Tongue (tissue), 1 donor: ENCODE measurements at regions not wholly inside any gene's neighbourhood (a gene's known extent, or its start where the extent isn't known, plus 50 kb on each side); places are given as distances from the start of the nearest gene placed in this dataset.
"Not testable (repeated sequence)": the region's sequence is repeated elsewhere in the genome, so short reads cannot be mapped to it uniquely, and the experiment has no call there.

Source experiments
- DNase-seq: peaks from one replicate; pipeline ENCODE4 v3.0.0-alpha.2; 2015

DNA sequence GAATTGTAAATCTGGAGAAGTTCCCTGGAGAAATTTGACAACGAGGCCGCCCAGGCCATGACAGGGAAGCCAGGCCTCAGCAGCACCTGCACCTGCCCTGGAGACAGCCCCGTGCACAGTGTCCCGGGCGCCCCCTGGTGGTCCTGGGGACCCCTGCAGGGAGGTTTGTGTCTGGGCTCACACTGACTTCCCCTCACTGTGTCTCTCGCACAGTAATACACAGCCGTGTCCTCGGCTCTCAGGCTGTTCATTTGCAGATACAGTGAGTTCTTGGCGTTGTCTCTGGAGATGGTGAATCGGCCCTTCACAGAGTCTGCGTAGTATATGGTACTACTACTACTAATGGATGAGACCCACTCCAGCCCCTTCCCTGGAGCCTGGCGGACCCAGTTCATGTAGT, 1201.6 kb downstream of the TMEM121 start:
- DNase-seq: not testable (repeated sequence)

DNA sequence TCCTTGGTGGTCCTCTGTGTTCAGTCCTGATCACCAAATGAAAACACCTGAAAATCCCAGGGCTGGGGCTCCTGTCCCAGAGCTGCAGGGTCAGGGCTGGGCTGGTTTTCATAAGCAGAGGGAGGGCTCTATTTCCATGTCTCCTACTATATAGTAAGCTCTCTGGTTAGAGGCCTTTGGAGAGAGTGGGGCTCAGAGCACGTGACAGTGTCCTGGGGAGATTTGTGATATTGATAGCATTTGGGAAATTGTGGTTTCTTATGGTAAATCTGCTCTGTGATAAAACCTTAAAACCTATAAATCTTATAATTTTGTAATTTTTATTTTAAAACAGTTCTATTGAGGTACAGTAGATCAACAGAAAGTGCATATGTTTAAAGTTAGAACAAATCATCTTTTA, 1202.2 kb downstream of the TMEM121 start:
- no peak for DNase-seq

DNA sequence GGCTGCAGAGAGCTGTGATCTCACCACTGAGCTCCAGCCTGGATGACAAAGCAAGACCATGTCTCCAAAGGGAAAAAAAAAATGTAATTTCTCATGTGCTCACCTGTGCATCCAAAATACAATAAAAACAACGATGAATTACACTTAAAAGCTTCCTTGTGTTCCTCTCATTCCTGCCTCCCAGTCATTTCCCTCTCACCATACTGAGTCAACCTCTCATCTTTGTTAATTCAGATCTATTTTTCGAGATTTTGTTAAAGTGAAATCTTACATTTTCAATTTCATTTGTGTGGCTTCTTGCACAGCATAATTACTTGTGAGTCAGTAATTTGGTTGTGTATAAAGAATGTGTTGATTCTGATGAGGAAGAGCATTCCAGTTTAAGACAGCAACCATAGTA, 1203.2 kb downstream of the TMEM121 start:
- DNase-seq: no peak

DNA sequence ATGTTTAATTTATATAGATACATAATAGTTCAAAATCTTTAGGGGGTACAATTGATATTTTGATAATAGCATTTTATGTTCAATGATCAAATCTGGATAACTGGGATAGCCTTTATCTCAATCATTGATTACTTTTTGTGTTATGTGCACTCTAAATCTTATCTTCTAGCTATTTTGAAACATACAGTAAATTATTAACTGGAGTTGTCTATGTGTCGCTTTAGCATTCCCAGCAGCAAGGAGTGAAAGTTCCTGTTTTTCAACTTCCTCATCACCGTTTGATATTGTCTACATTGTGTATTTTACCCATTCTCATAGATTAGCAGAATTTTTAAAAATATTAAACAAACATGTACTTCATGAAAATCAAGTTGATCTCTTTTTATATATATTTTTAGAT, 1207.4 kb downstream of the TMEM121 start:
- no peak for DNase-seq

DNA sequence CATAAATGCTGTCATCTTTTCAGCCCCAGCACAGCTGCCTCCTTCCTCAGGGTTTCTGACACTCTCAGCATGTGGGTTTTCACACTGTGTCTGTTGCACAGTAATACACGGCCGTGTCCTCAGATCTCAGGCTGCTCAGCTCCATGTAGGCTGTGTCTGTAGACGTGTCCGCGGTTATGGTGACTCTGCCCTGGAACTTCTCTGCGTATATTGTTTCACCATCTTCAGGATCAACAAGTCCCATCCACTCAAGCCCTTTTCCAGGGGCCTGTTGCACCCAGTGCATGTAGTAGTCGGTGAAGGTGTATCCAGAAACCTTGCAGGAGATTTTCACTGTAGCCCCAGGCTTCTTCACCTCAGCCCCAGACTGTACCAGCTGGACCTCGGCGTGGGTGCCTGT, 1210.6 kb downstream of the TMEM121 start:
- DNase-seq: no peak

DNA sequence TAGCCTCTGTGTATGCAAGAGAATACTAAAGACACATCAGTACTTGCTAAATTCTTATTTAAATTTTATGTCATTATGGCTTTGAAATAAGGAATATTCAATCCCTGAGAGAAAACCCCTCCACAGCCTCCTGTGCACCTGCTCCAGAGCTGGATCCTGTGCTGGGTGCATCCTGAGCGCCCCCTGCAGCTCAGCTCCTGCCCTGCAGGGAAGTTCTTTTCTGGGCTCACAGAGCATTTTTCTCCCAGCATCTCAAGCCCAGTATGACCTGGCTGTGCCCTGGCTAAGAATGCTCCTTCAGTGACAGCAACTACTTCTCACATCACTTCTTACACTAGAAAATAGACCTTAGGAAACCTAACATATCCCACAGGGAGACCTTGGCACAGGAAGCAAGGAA, 1211.7 kb downstream of the TMEM121 start:
- no peak for DNase-seq

- not testable (repeated sequence) for DNase-seq
Measured at GRCh38 chr14:106738598-106739258, 1212.3 kb downstream of the TMEM121 start.

- DNase-seq: not testable (repeated sequence)
Measured at GRCh38 chr14:106741086-106741827, 1214.9 kb downstream of the TMEM121 start.

DNA sequence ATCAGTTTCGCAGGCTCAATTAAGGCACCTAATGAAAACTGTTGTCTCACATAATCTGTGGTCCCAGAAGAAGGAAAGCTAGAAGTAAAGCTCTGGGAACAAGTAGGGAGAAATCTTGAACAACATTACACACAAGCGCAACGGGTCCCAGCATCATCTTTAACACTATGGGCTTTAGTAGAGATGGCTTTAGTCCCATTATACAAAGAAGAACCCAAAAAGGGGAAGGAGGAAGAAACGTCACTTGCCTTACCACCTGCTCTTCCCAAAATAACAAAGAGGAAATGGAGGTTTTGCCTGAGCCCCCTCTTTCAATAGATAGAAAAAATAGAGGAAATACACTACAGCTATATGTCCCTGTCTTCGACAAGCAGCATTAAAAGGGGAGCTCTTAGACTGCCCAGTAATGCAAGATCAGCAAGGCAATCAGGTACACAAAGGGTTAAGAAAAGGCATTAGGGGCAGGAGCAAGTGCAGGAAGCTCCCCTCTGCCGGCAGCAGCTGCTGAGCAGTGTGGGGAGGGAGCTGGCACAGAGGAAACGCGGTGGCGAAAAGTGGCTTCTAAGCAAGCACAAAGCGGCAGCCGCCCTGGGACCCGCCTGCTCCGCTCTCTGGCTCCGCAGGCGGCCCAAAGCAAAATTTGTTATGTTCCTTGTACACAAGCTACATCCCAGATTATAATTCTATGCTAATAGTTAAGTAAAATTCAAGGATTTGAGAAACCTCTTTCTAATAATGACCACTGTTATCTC, 1218.8 kb downstream of the TMEM121 start:
- DNase-seq: not testable (repeated sequence)

GRCh38 chr14:106750089-106750488, 1223.7 kb downstream of the TMEM121 start:
- not testable (repeated sequence) for DNase-seq

DNA sequence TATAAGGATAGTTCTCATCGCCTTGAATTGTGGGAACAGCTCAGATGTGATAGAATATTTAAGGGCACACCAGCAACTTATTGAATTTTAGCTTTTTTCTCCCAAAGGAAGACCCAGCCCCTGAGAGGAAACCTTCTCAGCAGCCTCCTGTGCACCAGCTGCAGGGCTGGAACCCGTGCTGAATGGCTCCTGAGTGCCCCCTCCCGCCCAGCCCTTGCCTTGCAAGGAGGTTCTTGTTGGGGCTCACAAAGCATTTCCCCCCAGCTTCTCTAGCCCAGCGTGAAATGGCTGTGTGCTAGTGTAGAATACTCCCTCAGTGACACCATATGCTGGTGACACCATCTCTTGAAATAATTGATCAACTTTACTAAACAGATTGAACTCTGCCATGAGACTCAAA, 1227.4 kb downstream of the TMEM121 start:
- DNase-seq: not testable (repeated sequence)

DNA sequence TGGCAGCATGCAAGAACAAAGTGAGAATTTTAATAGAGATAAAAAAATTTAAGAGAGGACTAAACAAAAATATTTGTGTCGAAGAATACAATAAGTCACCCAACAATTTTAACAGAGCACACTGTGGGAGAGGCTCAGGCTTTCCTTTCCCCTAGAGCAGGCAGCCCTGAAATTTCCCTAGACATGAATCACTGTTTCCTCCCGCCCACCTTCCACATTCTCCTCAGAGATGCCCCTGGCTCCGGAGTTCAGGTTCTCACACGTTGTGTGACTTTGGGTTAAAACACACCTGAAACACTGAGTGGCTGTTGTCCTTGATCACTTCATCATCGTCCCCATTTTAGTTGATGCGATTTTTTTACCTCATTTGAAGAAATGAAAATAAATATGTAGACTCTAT, 1231.1 kb downstream of the TMEM121 start:
- not testable (repeated sequence) for DNase-seq

- not testable (repeated sequence) for DNase-seq
Measured at GRCh38 chr14:106761886-106762816, 1235.8 kb downstream of the TMEM121 start.

DNA sequence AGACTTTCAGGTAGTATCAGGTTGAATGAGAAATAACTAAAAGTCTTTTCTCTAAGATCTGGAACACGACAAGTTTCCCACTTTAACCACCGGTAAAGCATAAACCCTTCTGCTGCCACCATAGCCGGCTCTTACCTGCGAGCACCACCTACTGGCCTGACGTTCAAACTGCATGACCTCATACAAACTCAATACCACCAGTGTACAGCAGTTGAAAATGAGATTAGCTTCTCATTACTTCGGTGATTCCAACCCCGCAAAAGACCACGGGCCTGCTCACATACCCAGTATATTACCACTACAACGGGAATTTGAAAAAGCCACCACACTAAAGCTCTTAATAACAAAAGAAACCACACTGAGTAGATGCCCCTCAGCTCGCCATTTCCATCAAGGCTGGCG, 1238.6 kb downstream of the TMEM121 start:
- DNase-seq: not testable (repeated sequence)

DNA sequence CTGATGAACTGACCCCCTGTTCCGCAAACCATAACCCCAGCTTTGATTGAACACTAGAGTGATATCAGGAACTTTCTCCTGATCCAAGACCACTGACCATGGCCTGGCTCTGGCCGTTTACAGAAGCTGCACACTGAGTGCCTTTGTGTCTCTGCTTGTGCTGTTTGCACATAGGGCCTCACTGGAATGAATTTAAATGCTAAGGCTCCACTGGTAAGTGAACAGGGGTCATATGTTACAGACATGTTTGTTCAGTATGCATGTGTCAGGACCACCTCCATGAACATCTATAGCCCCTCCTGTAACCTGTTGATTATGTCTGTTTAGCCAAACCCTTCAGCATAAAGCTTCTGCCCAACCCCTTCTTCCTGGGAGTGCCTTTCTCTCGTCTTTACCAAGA, 1239.8 kb downstream of the TMEM121 start:
- DNase-seq: no peak

DNA sequence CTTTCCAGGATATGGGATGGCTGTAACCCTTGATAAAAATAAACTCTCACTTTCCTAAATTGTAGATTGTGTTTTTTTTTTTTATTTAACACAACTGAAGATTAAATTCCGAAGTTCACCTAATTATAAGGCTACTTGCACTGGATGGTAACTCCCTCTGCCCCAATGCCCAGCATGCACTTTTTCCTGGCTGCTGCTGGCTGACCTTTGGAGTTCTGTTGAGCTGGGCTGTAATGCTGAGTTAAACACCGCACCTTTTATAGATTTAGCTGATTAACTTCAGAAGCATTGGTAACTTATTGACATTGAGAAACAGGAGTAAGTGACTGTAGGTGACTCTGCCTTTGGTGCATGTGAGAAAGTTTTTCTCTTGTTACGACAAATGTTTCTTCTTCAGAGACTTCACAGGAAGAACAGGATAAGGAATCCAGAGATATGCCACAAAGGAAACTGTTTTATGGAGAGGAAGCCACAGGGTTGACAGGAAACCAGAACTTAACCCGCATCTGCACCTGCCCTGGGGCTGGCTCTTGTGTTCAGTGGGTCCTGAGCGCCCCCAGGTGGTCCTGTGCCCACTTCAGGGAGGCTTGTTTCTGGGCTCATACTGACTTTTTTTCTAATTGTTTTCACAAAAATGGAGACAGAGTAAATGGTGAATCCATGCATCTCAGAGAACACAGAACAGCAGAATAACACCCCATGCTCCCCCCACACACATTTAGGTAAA, 1240.3 kb downstream of the TMEM121 start:
- not testable (repeated sequence) for DNase-seq

GRCh38 chr14:106768230-106768629, 1241.8 kb downstream of the TMEM121 start:
- not testable (repeated sequence) for DNase-seq

DNA sequence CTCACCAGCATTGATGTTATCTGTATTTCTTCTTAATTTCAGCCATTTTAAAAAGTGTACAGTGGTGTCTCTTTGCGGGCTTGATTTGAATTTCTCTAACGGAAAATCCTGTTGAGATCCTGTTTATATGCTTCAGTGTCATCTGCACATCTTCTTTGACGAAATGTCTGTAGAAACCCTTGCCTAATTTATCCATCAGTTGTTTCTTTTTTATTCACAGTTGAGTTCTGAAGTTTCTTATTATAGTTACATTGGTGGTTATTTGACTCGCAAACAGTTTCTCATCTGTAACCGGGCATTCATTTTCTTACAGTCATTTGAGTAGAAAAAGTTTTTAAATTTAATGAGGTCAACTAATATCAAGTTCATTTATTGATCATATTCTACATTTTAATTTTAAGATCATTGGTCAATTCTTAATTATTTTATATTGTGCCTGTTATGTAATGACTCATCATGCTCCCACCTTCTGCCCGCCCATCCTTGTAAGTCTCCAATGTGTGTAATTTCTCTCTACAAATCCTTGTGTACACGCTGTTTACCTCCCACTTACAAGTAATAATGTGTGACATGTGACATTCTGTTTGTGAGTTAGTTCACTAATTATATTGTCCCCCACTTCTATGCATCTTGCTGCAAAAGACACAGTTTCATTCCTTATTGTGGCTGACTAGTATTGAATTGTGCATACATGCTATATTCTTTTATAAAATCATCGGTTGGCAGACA, 1242.8 kb downstream of the TMEM121 start:
- not testable (repeated sequence) for DNase-seq

GRCh38 chr14:106770158-106770672, 1243.8 kb downstream of the TMEM121 start:
- not testable (repeated sequence) for DNase-seq

DNA sequence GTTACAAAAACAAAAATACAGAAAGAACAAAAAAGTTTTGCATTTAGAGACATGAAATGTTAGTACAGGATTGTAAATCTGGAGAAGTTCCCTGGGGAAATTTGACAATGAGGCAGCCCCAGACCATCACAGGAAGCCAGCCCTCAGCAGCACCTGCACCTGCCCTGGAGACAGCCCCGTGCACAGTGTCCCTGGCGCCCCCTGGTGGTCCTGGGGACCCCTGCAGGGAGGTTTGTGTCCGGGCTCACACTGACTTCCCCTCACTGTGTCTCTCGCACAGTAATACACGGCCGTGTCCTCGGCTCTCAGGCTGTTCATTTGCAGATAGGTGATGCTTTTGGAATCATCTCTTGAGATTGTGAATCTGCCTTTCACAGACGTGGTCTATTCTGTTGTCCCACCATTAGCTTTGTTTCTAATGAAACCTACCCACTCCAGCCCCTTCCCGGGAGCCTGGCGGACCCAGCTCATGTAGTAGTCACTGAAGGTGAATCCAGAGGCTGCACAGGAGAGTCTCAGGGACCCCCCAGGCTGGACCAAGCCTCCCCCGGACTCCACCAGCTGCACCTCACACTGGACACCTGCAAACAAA, 1248.6 kb downstream of the TMEM121 start:
- not testable (repeated sequence) for DNase-seq
